Right ventricle myocardium inferior (tissue), 1 donor: ENCODE measurements at regions not wholly inside any gene's neighbourhood (a gene's known extent, or its start where the extent isn't known, plus 50 kb on each side); places are given as distances from the start of the nearest gene placed in this dataset.

Experiments used
- ATAC-seq: fragments of 200-7000 bp; cut with Tn5 transposase; one replicate; pipeline ENCODE4 v1.9.1; 2020; ENCODE audit warnings: mild to moderate bottlenecking, moderate library complexity
- DNase-seq: peaks from one replicate; pipeline ENCODE4 v3.0.0; 2021; ENCODE audit errors: missing footprints
- intact Hi-C: fragments of 100-400 bp; cut with DNase I; formaldehyde crosslinking; loops from one replicate; pipeline ENCODE4 v1.11.0; 2022
- donor health status: DM: no; HTN: yes; CAD: no; lungs with severe emphysema.

- intact Hi-C loops, result no loop called here
- DNase-seq (no peak), ATAC-seq (no peak)
Observed at GRCh38 chr2:16175247-16175825, 235.0 kb downstream of the MYCN start.

DNA sequence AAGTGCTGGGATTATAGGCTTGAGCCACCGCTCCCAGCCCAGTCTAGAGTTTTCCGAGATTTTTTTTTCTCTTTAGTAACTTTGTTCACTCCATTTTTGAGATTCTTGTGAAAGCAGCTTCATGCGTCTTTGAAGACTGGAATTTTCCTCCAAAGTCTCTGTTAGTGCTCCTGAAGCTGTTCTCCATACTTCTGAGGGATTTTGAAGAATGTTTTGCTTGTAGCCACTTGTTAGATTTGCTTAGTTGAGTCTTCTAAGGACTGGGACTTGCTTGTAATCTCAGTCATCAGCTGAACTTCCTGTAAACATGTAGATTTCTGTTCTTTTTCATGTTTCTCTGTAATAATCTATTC lies 234.3 kb downstream of the MYCN start:
- intact Hi-C loops, result no loop called here
- ATAC-seq (no peak), DNase-seq (no peak)

DNA sequence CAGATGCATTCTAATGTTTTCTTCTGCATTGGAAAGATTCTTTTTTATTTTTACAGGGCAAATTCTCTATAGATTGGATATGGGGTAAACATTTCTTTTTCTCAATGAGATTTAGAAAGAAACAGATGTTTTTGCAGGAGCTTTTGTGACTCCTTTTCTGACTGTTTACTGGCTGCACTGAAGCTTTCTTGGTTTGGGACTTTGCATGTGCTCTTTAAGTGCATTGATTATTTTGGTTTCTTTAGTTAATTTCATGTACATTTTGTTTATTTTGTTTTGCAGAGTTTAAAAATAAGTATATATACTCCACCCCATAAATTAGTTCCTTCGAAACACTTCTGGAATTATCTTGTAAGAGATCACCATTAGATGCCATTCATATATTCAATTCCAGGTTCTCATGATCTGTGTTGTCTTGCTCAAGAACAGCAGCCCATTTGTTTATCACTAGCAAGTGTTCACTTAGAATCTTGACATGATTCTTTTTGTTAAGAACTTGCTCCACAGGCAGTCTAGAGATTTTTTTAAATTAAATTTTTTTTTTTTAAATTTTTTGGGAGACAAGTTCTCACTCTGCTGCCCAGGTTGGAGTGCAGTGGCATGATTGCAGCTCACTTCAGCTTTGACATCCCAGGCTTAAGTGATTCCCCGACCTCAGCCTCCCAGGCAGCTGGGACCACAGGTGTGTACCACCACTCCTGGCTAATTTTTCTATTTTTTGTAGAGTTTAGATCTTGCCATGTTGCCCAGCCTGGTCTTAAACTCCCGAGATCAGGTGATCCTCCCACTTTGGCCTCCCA lies 233.7 kb downstream of the MYCN start:
- DNase-seq (no peak), ATAC-seq (no peak)
- intact Hi-C loops, result no loop called here

DNA sequence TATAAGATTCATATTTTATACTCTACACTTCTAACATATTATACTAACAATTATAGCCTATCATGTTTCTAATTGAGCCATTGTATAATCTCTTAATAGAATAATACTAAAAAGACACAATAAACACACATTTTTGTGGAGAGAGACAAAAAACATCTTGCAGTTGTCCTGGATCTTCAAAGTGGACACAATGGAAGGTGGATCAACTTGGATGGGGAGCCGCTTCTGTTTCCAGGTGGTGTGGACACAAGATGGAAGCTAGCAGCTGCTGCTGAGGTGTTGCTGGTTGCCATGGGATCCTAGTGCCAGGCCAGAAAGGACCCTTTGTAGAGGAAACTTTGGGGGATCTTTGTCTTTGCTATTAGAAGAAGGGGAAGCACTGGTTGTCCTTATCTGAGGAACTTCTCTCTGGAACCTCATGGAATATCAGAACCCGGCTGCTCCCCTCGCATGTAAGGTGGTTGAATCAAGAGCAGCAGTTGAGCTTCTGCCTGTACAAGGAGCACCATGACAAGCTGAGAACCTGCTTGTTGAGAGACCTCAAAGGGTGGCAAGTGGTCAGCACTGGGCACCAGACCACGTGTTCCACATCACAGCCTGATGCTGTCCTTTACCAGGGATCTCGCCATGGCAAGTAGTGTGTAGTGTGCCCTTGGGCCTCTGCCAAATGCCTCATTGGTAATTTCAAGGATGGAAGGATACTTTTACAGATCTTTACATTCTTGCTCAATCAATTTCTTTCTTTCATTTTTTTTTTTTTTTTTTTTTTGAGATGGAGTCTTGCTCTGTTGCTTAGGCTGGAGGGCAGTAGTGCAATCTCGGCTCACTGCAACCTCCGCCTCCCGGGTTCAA lies 232.2 kb downstream of the MYCN start:
- intact Hi-C loops, result no loop called here
- ATAC-seq (no peak), DNase-seq (no peak)

- DNase-seq, result no peak
- intact Hi-C loops, result no loop called here
- no peak for ATAC-seq
Observed at GRCh38 chr2:16171425-16171920, 231.1 kb downstream of the MYCN start.

- ATAC-seq (no peak), DNase-seq (no peak)
- intact Hi-C loops, result no loop called here
Observed at GRCh38 chr2:16170675-16171424, 230.5 kb downstream of the MYCN start.

GRCh38 chr2:16169381-16169960 lies 229.1 kb downstream of the MYCN start:
- intact Hi-C loops, result no loop called here
- DNase-seq, result no peak
- no peak for ATAC-seq

- no peak for ATAC-seq
- intact Hi-C loops, result no loop called here
- DNase-seq, result no peak
Observed at GRCh38 chr2:16168506-16169264, 228.3 kb downstream of the MYCN start.

GRCh38 chr2:16167870-16168426 lies 227.6 kb downstream of the MYCN start:
- no peak for DNase-seq
- intact Hi-C loops, result no loop called here
- no peak for ATAC-seq

DNA sequence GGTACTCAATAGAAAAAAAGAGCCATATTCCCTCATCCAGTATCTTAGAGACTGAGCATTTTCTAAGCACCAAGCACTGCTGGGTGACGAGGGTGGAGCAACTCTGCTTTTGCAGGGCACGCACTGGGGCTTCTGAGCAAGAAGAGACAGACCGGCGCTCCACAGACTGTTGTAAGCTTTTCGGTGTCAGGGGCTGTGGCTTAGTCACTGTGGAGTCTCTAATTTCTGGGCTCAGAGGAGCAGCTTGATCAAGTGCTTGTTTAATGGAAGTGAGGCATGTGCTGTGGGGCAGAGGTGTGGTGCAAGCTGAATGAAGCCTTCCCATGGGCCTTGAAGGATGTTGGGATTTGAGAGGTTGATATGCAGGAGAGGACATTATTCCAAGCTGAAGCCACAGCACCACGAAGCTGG lies 227.1 kb downstream of the MYCN start:
- DNase-seq (no peak), ATAC-seq (no peak)
- intact Hi-C loops, result no loop called here

DNA sequence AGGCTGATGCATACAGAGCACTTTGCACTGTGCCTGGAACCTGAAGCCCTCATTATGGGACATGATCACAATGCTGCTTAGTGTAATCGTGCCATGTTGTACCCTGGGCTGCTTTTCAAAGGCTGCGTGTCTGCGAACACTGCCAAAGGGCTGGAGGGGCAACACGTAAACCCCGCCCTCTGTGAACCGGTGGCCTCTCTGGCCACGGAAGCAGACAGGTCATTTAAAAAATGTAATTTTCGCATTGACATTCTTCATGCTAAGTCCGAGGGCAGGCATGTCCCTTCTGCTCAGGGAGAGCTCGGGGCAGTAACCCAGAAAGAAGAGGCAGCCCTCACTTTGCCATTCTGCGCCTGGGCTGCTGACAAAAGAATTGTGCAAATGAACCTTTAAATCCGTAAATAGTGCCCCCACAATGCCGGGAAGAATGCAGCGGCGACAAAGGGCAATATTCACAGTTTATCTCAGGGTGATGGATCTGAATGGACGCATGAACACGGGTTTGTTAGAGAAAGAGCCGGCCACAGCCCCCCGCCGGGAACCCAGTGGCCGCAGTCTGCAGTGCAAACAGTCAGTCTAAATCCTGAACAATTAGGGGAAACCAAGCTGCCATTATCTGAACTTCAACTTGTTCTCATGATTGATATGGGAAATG lies 226.1 kb downstream of the MYCN start:
- intact Hi-C loops, result no loop called here
- no peak for DNase-seq
- ATAC-seq, result no peak

DNA sequence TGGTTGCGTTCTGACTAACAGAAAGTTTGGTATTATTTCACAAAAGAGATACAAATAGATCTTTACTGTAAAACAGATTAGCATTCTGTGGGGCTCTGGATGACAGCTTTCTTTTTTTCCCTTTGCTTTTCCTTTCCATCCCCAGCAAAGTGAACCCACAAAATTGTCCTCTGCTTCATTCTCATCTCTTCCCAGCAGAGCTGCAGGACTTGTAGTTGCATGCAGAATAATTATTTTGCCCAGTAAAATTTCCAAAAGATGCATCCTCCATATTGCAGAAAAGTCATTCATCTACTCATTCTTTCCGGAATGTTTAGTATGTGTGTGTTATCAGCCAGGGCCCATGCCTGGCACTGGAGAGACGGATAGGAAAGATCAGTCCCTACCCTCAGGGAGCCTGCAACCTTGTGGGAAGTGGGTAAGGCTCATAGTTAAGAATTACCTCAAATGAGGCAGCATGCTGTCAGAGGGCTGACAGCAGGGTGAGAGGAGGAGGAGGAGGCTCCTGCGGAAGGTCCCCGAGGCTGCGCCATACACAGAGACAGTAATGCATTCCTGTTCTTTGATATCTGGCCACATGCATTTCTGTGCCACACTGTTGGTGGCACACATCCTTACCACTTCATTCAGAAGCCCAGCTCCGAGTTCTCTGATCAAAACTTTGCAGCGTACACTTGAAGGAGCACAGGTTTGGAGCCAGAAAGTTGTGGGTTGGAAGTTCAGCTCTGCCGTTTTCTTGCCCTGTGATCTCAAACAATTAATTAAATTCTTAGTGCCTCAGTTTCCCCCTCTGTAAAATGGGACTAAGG lies 225.4 kb downstream of the MYCN start:
- intact Hi-C loops, result no loop called here
- DNase-seq (no peak), ATAC-seq (no peak)

- no peak for DNase-seq
- no peak for ATAC-seq
- intact Hi-C loops, result no loop called here
Observed at GRCh38 chr2:16162491-16163040, 222.2 kb downstream of the MYCN start.

- ATAC-seq, result no peak
- DNase-seq, result no peak
- intact Hi-C loops, result no loop called here
Observed at GRCh38 chr2:16161768-16162490, 221.6 kb downstream of the MYCN start.

- DNase-seq, result no peak
- ATAC-seq, result no peak
- intact Hi-C loops, result no loop called here
Observed at GRCh38 chr2:16161085-16161565, 220.8 kb downstream of the MYCN start.
